ENCODE measurements at regions not wholly inside any gene's neighbourhood (a gene's known extent, or its start where the extent isn't known, plus 50 kb on each side); places are given as distances from the start of the nearest gene placed in this dataset.

DNA sequence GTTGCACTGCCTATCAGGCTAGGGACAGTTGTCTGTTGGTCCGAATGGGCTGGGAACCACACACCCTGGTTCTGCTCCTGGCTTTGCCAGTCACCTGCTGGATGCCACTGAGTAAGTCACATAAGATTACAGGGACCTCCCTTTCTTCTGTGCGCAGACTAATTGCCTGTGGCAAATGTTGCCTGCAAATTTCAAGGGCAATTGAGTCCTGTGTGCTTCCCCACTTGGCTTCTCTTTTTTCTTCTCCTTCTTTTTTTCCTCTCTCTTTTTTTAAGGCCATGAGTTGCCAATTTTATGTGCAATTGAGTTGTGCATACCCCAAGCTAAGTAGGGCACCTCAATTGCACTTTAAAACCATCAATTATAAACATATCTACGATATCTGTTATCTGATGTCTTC lies 963.4 kb downstream of the MCTP2 start:
- TF ChIP-seq, protein P1, sequence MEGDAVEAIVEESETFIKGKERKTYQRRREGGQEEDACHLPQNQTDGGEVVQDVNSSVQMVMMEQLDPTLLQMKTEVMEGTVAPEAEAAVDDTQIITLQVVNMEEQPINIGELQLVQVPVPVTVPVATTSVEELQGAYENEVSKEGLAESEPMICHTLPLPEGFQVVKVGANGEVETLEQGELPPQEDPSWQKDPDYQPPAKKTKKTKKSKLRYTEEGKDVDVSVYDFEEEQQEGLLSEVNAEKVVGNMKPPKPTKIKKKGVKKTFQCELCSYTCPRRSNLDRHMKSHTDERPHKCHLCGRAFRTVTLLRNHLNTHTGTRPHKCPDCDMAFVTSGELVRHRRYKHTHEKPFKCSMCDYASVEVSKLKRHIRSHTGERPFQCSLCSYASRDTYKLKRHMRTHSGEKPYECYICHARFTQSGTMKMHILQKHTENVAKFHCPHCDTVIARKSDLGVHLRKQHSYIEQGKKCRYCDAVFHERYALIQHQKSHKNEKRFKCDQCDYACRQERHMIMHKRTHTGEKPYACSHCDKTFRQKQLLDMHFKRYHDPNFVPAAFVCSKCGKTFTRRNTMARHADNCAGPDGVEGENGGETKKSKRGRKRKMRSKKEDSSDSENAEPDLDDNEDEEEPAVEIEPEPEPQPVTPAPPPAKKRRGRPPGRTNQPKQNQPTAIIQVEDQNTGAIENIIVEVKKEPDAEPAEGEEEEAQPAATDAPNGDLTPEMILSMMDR (IDR thresholded peaks at IDR 0.05), result no peak
- TF ChIP-seq NFYB (CRISPR knock-in tag; conservative IDR thresholded peaks at IDR 0.05; ENCODE audit: low read depth) (no peak), GTF2I (CRISPR knock-in tag; conservative IDR thresholded peaks at IDR 0.05) (no peak), TP53 (CRISPR knock-in tag; IDR thresholded peaks at IDR 0.05) (no peak), ETV6 (CRISPR knock-in tag; IDR thresholded peaks at IDR 0.05) (no peak), SOX15 (CRISPR knock-in tag; IDR thresholded peaks at IDR 0.05) (no peak), TEAD4 (CRISPR knock-in tag; IDR thresholded peaks at IDR 0.05) (no peak), ZNF121 (CRISPR knock-in tag; IDR thresholded peaks at IDR 0.05) (no peak), ZNF317 (CRISPR knock-in tag; IDR thresholded peaks at IDR 0.05; ENCODE audit: borderline replicate concordance, low read depth) (no peak)
- TF ChIP-seq, protein P2, sequence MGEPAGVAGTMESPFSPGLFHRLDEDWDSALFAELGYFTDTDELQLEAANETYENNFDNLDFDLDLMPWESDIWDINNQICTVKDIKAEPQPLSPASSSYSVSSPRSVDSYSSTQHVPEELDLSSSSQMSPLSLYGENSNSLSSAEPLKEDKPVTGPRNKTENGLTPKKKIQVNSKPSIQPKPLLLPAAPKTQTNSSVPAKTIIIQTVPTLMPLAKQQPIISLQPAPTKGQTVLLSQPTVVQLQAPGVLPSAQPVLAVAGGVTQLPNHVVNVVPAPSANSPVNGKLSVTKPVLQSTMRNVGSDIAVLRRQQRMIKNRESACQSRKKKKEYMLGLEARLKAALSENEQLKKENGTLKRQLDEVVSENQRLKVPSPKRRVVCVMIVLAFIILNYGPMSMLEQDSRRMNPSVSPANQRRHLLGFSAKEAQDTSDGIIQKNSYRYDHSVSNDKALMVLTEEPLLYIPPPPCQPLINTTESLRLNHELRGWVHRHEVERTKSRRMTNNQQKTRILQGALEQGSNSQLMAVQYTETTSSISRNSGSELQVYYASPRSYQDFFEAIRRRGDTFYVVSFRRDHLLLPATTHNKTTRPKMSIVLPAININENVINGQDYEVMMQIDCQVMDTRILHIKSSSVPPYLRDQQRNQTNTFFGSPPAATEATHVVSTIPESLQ (CRISPR knock-in tag; IDR thresholded peaks at IDR 0.05), result no peak
- TF ChIP-seq, protein P3, sequence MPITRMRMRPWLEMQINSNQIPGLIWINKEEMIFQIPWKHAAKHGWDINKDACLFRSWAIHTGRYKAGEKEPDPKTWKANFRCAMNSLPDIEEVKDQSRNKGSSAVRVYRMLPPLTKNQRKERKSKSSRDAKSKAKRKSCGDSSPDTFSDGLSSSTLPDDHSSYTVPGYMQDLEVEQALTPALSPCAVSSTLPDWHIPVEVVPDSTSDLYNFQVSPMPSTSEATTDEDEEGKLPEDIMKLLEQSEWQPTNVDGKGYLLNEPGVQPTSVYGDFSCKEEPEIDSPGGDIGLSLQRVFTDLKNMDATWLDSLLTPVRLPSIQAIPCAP (CRISPR knock-in tag; IDR thresholded peaks at IDR 0.05), result no peak
